ENCODE measurements at regions not wholly inside any gene's neighbourhood (a gene's known extent, or its start where the extent isn't known, plus 50 kb on each side); places are given as distances from the start of the nearest gene placed in this dataset.
A peak's percentile ranks its signal among the peaks of the same experiment; 100 is the strongest.

GRCh38 chrX:120021927-120022326, 55.6 kb downstream of the RHOXF2B start:
- Histone ChIP-seq H3K9me3 (no peaks in the 10 kb centered on the region), H3K27me3 (no peaks in the 10 kb centered on the region), H3K4me3 (no peak overlapping the region), H3K27ac (no peak overlapping the region), H3K36me3 (no peaks in the 10 kb centered on the region), H3K4me1 (no peaks in the 10 kb centered on the region)
- TF ChIP-seq POLR2A (IDR thresholded peaks at IDR 0.05), result no peak
- no peak for TF ChIP-seq POLR2AphosphoS5 (IDR thresholded peaks at IDR 0.05; ENCODE audit: insufficient read depth in 1 of 2, low read depth in 1 of 2)
- no peak for TF ChIP-seq CTCF (IDR thresholded peaks at IDR 0.05)
- DNase-seq (ENCODE audit: extremely low spot score in 2 of 2), result no peak
- intact Hi-C loops (cut with DNase I), result no loop called here

- H3K4me3 ChIP-seq, result no peak overlapping the region
- no peak overlapping the region for H3K27ac ChIP-seq
- no peaks in the 10 kb centered on the region for H3K9me3 ChIP-seq
- intact Hi-C loops (cut with DNase I), result no loop called here
- H3K27me3 ChIP-seq, result no peaks in the 10 kb centered on the region
- no peaks in the 10 kb centered on the region for H3K4me1 ChIP-seq
- H3K36me3 ChIP-seq, result no peaks in the 10 kb centered on the region
- no peak for DNase-seq (ENCODE audit: extremely low spot score in 2 of 2)
- TF ChIP-seq POLR2A (IDR thresholded peaks at IDR 0.05) (no peak), POLR2AphosphoS5 (IDR thresholded peaks at IDR 0.05; ENCODE audit: insufficient read depth in 1 of 2, low read depth in 1 of 2) (no peak), CTCF (IDR thresholded peaks at IDR 0.05) (no peak)
These were observed 57.2 kb downstream of the RHOXF2B start for GRCh38 chrX:120020305-120020704.

DNA sequence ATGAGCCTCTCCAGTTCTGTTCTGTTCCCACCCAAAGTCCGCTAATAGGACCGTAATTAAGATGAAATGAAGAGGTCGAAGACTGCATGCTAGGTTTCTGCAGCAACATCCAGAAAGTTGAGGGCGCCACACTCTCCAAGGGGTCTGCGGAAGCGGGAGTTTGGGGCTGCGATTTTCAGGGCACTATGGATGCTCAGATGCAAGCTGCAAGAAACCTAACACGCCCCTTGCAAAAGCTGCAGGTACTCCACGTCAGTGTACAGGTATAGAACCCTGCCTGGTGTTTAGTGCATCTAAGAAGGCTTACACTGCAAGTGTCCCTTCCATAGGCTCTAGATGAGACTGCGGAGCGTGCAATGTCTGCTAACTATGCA, 61.4 kb downstream of the RHOXF2B start:
- DNase-seq (ENCODE audit: extremely low spot score in 2 of 2), result no peak
- intact Hi-C loops (cut with DNase I), result no loop called here
- H3K4me1 ChIP-seq, result no peaks in the 10 kb centered on the region
- no peak for TF ChIP-seq CTCF (IDR thresholded peaks at IDR 0.05)
- no peak for TF ChIP-seq POLR2AphosphoS5 (IDR thresholded peaks at IDR 0.05; ENCODE audit: insufficient read depth in 1 of 2, low read depth in 1 of 2)
- no peak for TF ChIP-seq POLR2A (IDR thresholded peaks at IDR 0.05)
- H3K36me3 ChIP-seq, result no peaks in the 10 kb centered on the region
- no peaks in the 10 kb centered on the region for H3K27me3 ChIP-seq
- H3K4me3 ChIP-seq, result peak overlapping the region in 1 of 2 donors; percentile 34
- H3K27ac ChIP-seq, result no peak overlapping the region
- no peaks in the 10 kb centered on the region for H3K9me3 ChIP-seq

- intact Hi-C loops (cut with DNase I), result no loop called here
- Histone ChIP-seq H3K27ac (no peak overlapping the region), H3K9me3 (no peaks in the 10 kb centered on the region), H3K27me3 (no peaks in the 10 kb centered on the region), H3K36me3 (no peaks in the 10 kb centered on the region), H3K4me1 (no peaks in the 10 kb centered on the region), H3K4me3 (peak overlapping the region; percentile 31 to 34)
- TF ChIP-seq POLR2AphosphoS5 (IDR thresholded peaks at IDR 0.05; ENCODE audit: insufficient read depth in 1 of 2, low read depth in 1 of 2) (no peak), POLR2A (IDR thresholded peaks at IDR 0.05) (no peak), CTCF (IDR thresholded peaks at IDR 0.05) (no peak)
- DNase-seq (ENCODE audit: extremely low spot score in 2 of 2), result no peak
These were observed 62.1 kb downstream of the RHOXF2B start for GRCh38 chrX:120015145-120016067.

All from vagina (tissue), 2 donors.